Neural progenitor cell (in vitro differentiated cells): ENCODE measurements at regions not wholly inside any gene's neighbourhood (a gene's known extent, or its start where the extent isn't known, plus 50 kb on each side); places are given as distances from the start of the nearest gene placed in this dataset.

Experiments
- CTCF ChIP-seq: fragments of 200-600 bp; sonication (generic); IDR thresholded peaks from 2 replicates; pipeline ENCODE4 v1.5.1; 2017; ENCODE audit warnings: antibody characterized with exemption, mild to moderate bottlenecking
- EZH2 ChIP-seq: fragments of 200-600 bp; sonication (generic); IDR thresholded peaks from 2 replicates; pipeline ENCODE4 v1.6.1; 2017; ENCODE audit warnings: antibody characterized with exemption, mild to moderate bottlenecking, moderate library complexity
- EZH2phosphoT487 ChIP-seq: fragments of 200-600 bp; sonication (generic); IDR thresholded peaks from 2 replicates; pipeline ENCODE4 v1.6.1; 2017; ENCODE audit warnings: antibody characterized with exemption

- TF ChIP-seq CTCF = no peak
- no peak for TF ChIP-seq EZH2
- no peak for TF ChIP-seq EZH2phosphoT487
These were observed 58.6 kb upstream of the IGFBP2 start for GRCh38 chr2:216574586-216574985.
